OCI-LY3 (cell line): ENCODE measurements at regions not wholly inside any gene's neighbourhood (a gene's known extent, or its start where the extent isn't known, plus 50 kb on each side); places are given as distances from the start of the nearest gene placed in this dataset.
A peak's percentile ranks its signal among the peaks of the same experiment; 100 is the strongest.
"Not testable (repeated sequence)": the region's sequence is repeated elsewhere in the genome, so short reads cannot be mapped to it uniquely, and the experiment has no call there.

Experiments used
- H2AFZ ChIP-seq: fragments of 200-600, 300-600 bp; shearing (Covaris generic); 2 replicates; pipeline ENCODE4 v1.6.0; 2014; ENCODE audit warnings: antibody characterized with exemption, low read depth, low read length
- H3K27ac ChIP-seq: fragments of 200-600, 300-600 bp; sonication (generic); 2 replicates; pipeline ENCODE4 v1.5.1; 2014; ENCODE audit warnings: mild to moderate bottlenecking, low read length, moderate library complexity, mixed read lengths
- H3K27me3 ChIP-seq: fragments of 200-600, 300-600 bp; sonication (generic); 2 replicates; pipeline ENCODE4 v1.6.1; 2014; ENCODE audit warnings: low read depth, low read length, mixed read lengths
- H3K36me3 ChIP-seq: fragments of 200-600, 300-600 bp; sonication (generic); replicated peaks from 2 replicates; pipeline ENCODE3; 2014; ENCODE audit warnings: low read depth, low read length, mixed read lengths
- H3K4me1 ChIP-seq: fragments of 300-600, 200-600 bp; sonication (generic); 2 replicates; pipeline ENCODE4 v1.6.1; 2014; ENCODE audit warnings: low read length, mixed read lengths
- H3K4me2 ChIP-seq: fragments of 200-600, 300-600 bp; sonication (generic); 2 replicates; pipeline ENCODE4 v1.6.1; 2014; ENCODE audit warnings: low read length, mixed read lengths
- H3K4me3 ChIP-seq: fragments of 300-600, 200-600 bp; sonication (generic); 2 replicates; pipeline ENCODE4 v1.5.1; 2014; ENCODE audit warnings: antibody characterized with exemption, mild to moderate bottlenecking, low read length, moderate library complexity
- H3K79me2 ChIP-seq: fragments of 300-600, 200-600 bp; shearing (Covaris generic); 2 replicates; pipeline ENCODE4 v1.6.1; 2014; ENCODE audit warnings: mild to moderate bottlenecking, low read length, mixed read lengths
- H3K9ac ChIP-seq: fragments of 300-600, 200-600 bp; shearing (Covaris generic); 2 replicates; pipeline ENCODE4 v1.6.0; 2014; ENCODE audit warnings: mild to moderate bottlenecking, low read length, moderate library complexity
- H3K9me3 ChIP-seq: fragments of 200-600, 300-600 bp; shearing (Covaris generic); 2 replicates; pipeline ENCODE4 v1.6.1; 2014; ENCODE audit warnings: low read length, mixed read lengths; ENCODE audit not compliant: insufficient read depth
- H4K20me1 ChIP-seq: fragments of 200-600, 300-600 bp; sonication (generic); 2 replicates; pipeline ENCODE4 v1.6.1; 2016; ENCODE audit warnings: low read length, mixed read lengths; ENCODE audit not compliant: insufficient read depth
- EZH2phosphoT487 ChIP-seq: fragments of 200-600 bp; shearing (Covaris generic); IDR thresholded peaks from 2 replicates; pipeline ENCODE4 v1.6.1; 2018; ENCODE audit warnings: antibody characterized with exemption, mixed run types, low read depth
- TF ChIP-seq, protein P1 (sequence below): fragments of 200-600, 300-600 bp; sonication (generic); IDR thresholded peaks from 2 replicates; pipeline ENCODE4 v1.5.1; 2014; ENCODE audit warnings: antibody characterized with exemption, low read length, low read depth

- Histone ChIP-seq H3K36me3 (no peaks in the 10 kb centered on the region), H3K27me3 (0 out of 2 replicates have a peak, but pooled peaks cover 6% of the 10 kb centered on the region), H3K9ac (no peak overlapping the region), H3K27ac (no peak overlapping the region), H4K20me1 (no peaks in the 10 kb centered on the region), H3K4me1 (peaks cover 11% of the 10 kb centered on the region), H3K79me2 (no peaks in the 10 kb centered on the region), H3K4me3 (no peak overlapping the region), H3K9me3 (no peaks in the 10 kb centered on the region), H3K4me2 (no peak overlapping the region), H2AFZ (no peak overlapping the region)
- TF ChIP-seq EZH2phosphoT487 = no peak
- TF ChIP-seq, protein P1, sequence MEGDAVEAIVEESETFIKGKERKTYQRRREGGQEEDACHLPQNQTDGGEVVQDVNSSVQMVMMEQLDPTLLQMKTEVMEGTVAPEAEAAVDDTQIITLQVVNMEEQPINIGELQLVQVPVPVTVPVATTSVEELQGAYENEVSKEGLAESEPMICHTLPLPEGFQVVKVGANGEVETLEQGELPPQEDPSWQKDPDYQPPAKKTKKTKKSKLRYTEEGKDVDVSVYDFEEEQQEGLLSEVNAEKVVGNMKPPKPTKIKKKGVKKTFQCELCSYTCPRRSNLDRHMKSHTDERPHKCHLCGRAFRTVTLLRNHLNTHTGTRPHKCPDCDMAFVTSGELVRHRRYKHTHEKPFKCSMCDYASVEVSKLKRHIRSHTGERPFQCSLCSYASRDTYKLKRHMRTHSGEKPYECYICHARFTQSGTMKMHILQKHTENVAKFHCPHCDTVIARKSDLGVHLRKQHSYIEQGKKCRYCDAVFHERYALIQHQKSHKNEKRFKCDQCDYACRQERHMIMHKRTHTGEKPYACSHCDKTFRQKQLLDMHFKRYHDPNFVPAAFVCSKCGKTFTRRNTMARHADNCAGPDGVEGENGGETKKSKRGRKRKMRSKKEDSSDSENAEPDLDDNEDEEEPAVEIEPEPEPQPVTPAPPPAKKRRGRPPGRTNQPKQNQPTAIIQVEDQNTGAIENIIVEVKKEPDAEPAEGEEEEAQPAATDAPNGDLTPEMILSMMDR = no peak
These were observed 372.3 kb downstream of the NPIPA8 start for GRCh38 chr16:17964196-17964595.

GRCh38 chr16:17963185-17963836, 373.2 kb downstream of the NPIPA8 start:
- Histone ChIP-seq H3K79me2 (no peaks in the 10 kb centered on the region), H3K4me1 (peaks cover 11% of the 10 kb centered on the region), H3K9ac (no peak overlapping the region), H3K4me3 (no peak overlapping the region), H3K27ac (no peak overlapping the region), H3K36me3 (no peaks in the 10 kb centered on the region), H3K27me3 (0 out of 2 replicates have a peak, but pooled peaks cover 5% of the 10 kb centered on the region), H3K4me2 (peak overlapping the region; percentile 32), H3K9me3 (no peaks in the 10 kb centered on the region), H4K20me1 (no peaks in the 10 kb centered on the region), H2AFZ (no peak overlapping the region)
- TF ChIP-seq EZH2phosphoT487 = no peak
- TF ChIP-seq, protein P1 = no peak

DNA sequence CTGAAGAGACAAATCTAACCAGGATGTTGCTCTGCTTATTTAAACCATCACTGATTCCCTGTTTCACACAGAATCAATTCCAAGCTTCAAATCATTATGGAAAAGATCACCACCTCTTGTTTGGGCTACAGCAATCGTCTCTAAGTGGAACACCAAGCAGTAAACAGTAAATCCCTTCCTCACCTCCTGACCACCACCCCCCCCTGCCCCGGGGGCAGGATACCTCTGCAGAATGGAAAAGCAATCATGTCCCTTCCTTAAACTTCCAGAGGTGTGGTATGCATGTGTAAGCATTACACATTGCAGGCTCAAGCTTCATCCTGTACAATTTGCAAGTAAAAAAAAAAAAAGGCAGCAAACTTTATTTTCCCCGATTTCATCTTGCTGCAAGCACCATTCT, 373.8 kb downstream of the NPIPA8 start:
- Histone ChIP-seq H3K27ac (no peak overlapping the region), H3K9ac (no peak overlapping the region), H3K4me1 (peaks cover 11% of the 10 kb centered on the region), H2AFZ (no peak overlapping the region), H3K4me2 (no peak overlapping the region), H3K79me2 (no peaks in the 10 kb centered on the region), H3K4me3 (no peak overlapping the region), H3K9me3 (no peaks in the 10 kb centered on the region), H3K27me3 (no peaks in the 10 kb centered on the region), H4K20me1 (no peaks in the 10 kb centered on the region), H3K36me3 (no peaks in the 10 kb centered on the region)
- TF ChIP-seq, protein P1 = no peak
- TF ChIP-seq EZH2phosphoT487 = no peak

GRCh38 chr16:17961822-17962221, 374.7 kb downstream of the NPIPA8 start:
- H3K4me1 ChIP-seq = peaks cover 11% of the 10 kb centered on the region
- not testable (repeated sequence) for H3K27ac ChIP-seq, H3K79me2 ChIP-seq, H3K36me3 ChIP-seq, H3K4me2 ChIP-seq, H3K4me3 ChIP-seq, H4K20me1 ChIP-seq, H3K9me3 ChIP-seq, H2AFZ ChIP-seq, H3K9ac ChIP-seq, H3K27me3 ChIP-seq
